Neural progenitor cell (in vitro differentiated cells): ENCODE measurements at regions not wholly inside any gene's neighbourhood (a gene's known extent, or its start where the extent isn't known, plus 50 kb on each side); places are given as distances from the start of the nearest gene placed in this dataset.

Experiments
- DNase-seq: peaks from one replicate; pipeline ENCODE4 v3.0.0-alpha.2; 2016; ENCODE audit warnings: low spot score
- H2AFZ ChIP-seq: fragments of 200-600 bp; sonication (generic); replicated peaks from 2 replicates; pipeline ENCODE4 v1.6.1; 2016; ENCODE audit warnings: antibody characterized with exemption
- H3F3A ChIP-seq: fragments of 200-600 bp; sonication (generic); 2 replicates; pipeline ENCODE4 v1.6.1; 2016; ENCODE audit warnings: antibody characterized with exemption, low read depth
- H3K27ac ChIP-seq: fragments of 200-600 bp; sonication (generic); 2 replicates; pipeline ENCODE4 v1.5.1; 2016; ENCODE audit warnings: mild to moderate bottlenecking
- H3K27me3 ChIP-seq: fragments of 200-600 bp; sonication (generic); 2 replicates; pipeline ENCODE4 v1.6.1; 2016; ENCODE audit warnings: mild to moderate bottlenecking, moderate library complexity
- H3K36me3 ChIP-seq: fragments of 200-600 bp; sonication (generic); 2 replicates; pipeline ENCODE4 v1.5.1; 2016
- H3K4me1 ChIP-seq: fragments of 200-600 bp; sonication (generic); 2 replicates; pipeline ENCODE4 v1.6.1; 2016; ENCODE audit warnings: mixed run types
- H3K4me2 ChIP-seq: fragments of 200-600 bp; sonication (generic); 2 replicates; pipeline ENCODE4 v1.6.1; 2016
- H3K4me3 ChIP-seq: fragments of 200-600 bp; sonication (generic); 2 replicates; pipeline ENCODE4 v1.5.1; 2016
- H3K79me2 ChIP-seq: fragments of 200-600 bp; sonication (generic); 2 replicates; pipeline ENCODE4 v1.6.1; 2016; ENCODE audit warnings: low read depth
- H3K9ac ChIP-seq: fragments of 200-600 bp; sonication (generic); 2 replicates; pipeline ENCODE4 v1.6.1; 2016
- H3K9me3 ChIP-seq: fragments of 200-600 bp; sonication (generic); 2 replicates; pipeline ENCODE4 v1.5.1; 2016; ENCODE audit warnings: low read depth
- H4K20me1 ChIP-seq: fragments of 200-600 bp; sonication (generic); 2 replicates; pipeline ENCODE4 v1.6.1; 2016; ENCODE audit warnings: low read depth
- H3K27ac Mint-ChIP-seq: 3 replicates; pipeline ENCODE4 v1.8.0; 2021; ENCODE audit warnings: mixed read lengths
- H3K27me3 Mint-ChIP-seq: 2 replicates; pipeline ENCODE4 v1.8.0; 2022; ENCODE audit warnings: low read depth, mild to moderate bottlenecking, inconsistent platforms, moderate library complexity, mixed read lengths; ENCODE audit not compliant: insufficient read depth
- H3K36me3 Mint-ChIP-seq: 3 replicates; pipeline ENCODE4 v1.8.0; 2021; ENCODE audit warnings: mixed read lengths
- H3K4me1 Mint-ChIP-seq: 3 replicates; pipeline ENCODE4 v1.8.0; 2021; ENCODE audit warnings: mixed read lengths
- H3K4me3 Mint-ChIP-seq: 3 replicates; pipeline ENCODE4 v1.8.0; 2021; ENCODE audit warnings: mild to moderate bottlenecking, moderate library complexity, mixed read lengths
- H3K9me3 Mint-ChIP-seq: 3 replicates; pipeline ENCODE4 v1.8.0; 2020; ENCODE audit warnings: mixed read lengths
- EZH2 ChIP-seq: fragments of 200-600 bp; sonication (generic); IDR thresholded peaks from 2 replicates; pipeline ENCODE4 v1.6.1; 2017; ENCODE audit warnings: antibody characterized with exemption, mild to moderate bottlenecking, moderate library complexity
- EZH2phosphoT487 ChIP-seq: fragments of 200-600 bp; sonication (generic); IDR thresholded peaks from 2 replicates; pipeline ENCODE4 v1.6.1; 2017; ENCODE audit warnings: antibody characterized with exemption
- TF ChIP-seq, protein P1 (sequence below): fragments of 200-600 bp; sonication (generic); IDR thresholded peaks from 2 replicates; pipeline ENCODE4 v1.5.1; 2017; ENCODE audit warnings: antibody characterized with exemption, mild to moderate bottlenecking

DNA sequence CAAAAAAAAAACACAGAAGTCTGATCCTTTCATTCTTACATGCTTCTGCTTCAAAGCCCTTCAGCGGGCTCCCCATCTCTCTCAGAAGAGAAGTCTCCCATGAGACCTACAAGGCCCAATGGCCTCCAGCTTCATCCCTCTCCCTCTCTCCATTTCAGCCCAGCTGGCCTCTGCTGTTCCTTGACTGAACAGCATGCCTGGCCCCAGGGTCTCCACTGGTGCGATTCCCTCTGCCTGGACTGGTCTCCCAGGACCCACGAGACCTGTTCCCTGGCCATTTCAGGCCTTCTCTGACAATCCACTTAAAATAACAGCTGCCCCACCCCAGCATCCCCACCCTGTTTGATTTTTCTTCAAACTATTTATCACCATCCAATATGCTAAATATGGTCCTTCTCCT lies 91.2 kb downstream of the AIPL1 start:
- Mint-ChIP-seq H3K4me1 (peaks cover 52% of the 10 kb centered on the region), H3K27ac (no peak overlapping the region), H3K27me3 (peaks cover 5% of the 10 kb centered on the region), H3K9me3 (no peaks in the 10 kb centered on the region), H3K36me3 (no peaks in the 10 kb centered on the region), H3K4me3 (no peak overlapping the region)
- no peak overlapping the region for H3K9ac ChIP-seq
- no peaks in the 10 kb centered on the region for H3K9me3 ChIP-seq
- no peaks in the 10 kb centered on the region for H3K36me3 ChIP-seq
- peaks cover 17% of the 10 kb centered on the region for H3K4me1 ChIP-seq
- DNase-seq: no peak
- H3K4me2 ChIP-seq: no peak overlapping the region
- H3K27ac ChIP-seq: no peak overlapping the region
- H3K79me2 ChIP-seq: no peaks in the 10 kb centered on the region
- TF ChIP-seq, protein P1, sequence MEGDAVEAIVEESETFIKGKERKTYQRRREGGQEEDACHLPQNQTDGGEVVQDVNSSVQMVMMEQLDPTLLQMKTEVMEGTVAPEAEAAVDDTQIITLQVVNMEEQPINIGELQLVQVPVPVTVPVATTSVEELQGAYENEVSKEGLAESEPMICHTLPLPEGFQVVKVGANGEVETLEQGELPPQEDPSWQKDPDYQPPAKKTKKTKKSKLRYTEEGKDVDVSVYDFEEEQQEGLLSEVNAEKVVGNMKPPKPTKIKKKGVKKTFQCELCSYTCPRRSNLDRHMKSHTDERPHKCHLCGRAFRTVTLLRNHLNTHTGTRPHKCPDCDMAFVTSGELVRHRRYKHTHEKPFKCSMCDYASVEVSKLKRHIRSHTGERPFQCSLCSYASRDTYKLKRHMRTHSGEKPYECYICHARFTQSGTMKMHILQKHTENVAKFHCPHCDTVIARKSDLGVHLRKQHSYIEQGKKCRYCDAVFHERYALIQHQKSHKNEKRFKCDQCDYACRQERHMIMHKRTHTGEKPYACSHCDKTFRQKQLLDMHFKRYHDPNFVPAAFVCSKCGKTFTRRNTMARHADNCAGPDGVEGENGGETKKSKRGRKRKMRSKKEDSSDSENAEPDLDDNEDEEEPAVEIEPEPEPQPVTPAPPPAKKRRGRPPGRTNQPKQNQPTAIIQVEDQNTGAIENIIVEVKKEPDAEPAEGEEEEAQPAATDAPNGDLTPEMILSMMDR: no peak
- TF ChIP-seq EZH2phosphoT487 (no peak), EZH2 (no peak)
- no peaks in the 10 kb centered on the region for H4K20me1 ChIP-seq
- no peaks in the 10 kb centered on the region for H3F3A ChIP-seq
- no peak overlapping the region for H3K4me3 ChIP-seq
- H3K27me3 ChIP-seq: no peaks in the 10 kb centered on the region
- no peak overlapping the region for H2AFZ ChIP-seq

DNA sequence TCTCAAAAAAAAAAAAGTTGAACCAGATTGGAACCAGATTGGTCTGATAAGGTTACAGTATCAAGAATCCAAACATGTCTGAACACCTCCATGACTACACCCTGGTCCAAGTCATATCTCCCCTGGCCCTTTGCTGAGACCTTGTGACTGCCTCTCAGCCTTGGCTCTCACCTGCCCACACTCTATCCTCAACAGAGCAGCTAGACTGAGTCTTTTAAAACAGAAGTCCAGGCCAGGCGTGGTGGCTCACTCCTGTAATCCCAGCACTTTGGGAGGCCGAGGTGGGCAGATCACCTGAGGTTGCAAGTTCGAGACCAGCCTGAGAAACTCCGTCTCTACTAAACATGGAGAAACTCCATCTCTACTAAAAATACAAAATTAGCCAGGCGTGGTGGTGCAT lies 91.7 kb downstream of the AIPL1 start:
- H2AFZ ChIP-seq: no peak overlapping the region
- no peaks in the 10 kb centered on the region for H3K9me3 ChIP-seq
- H3K27ac Mint-ChIP-seq: no peak overlapping the region
- H3K9me3 Mint-ChIP-seq: no peaks in the 10 kb centered on the region
- H4K20me1 ChIP-seq: no peaks in the 10 kb centered on the region
- H3K36me3 Mint-ChIP-seq: no peaks in the 10 kb centered on the region
- no peak for DNase-seq
- no peak for TF ChIP-seq EZH2
- TF ChIP-seq, protein P1: no peak
- no peak for TF ChIP-seq EZH2phosphoT487
- no peak overlapping the region for H3K27ac ChIP-seq
- H3K4me3 ChIP-seq: no peak overlapping the region
- H3K27me3 ChIP-seq: no peaks in the 10 kb centered on the region
- peaks cover 5% of the 10 kb centered on the region for H3K27me3 Mint-ChIP-seq
- no peaks in the 10 kb centered on the region for H3K79me2 ChIP-seq
- H3K4me2 ChIP-seq: no peak overlapping the region
- no peak overlapping the region for H3K9ac ChIP-seq
- H3K36me3 ChIP-seq: no peaks in the 10 kb centered on the region
- no peaks in the 10 kb centered on the region for H3F3A ChIP-seq
- H3K4me1 ChIP-seq: peaks cover 17% of the 10 kb centered on the region
- peaks cover 52% of the 10 kb centered on the region for H3K4me1 Mint-ChIP-seq
- no peak overlapping the region for H3K4me3 Mint-ChIP-seq

DNA sequence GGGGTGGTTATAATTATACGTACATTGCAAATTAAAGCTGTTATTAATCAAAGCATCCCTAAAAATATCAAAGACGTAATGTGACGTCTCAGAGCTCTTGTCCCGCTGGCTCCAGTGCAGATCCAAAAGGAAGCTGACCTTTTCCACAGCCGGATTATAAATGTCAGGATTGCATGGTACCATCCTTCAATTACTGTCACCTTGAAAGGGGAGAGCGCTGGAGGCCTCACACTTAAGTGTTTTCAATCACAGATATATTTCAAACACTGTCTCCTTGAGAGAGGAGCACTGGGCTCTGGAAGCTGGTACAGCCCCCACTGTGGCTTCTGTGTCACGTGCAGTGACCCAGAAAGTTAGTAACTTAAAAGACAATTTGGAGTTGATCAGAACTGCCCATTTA lies 94.2 kb downstream of the AIPL1 start:
- no peaks in the 10 kb centered on the region for H3F3A ChIP-seq
- no peaks in the 10 kb centered on the region for H3K9me3 ChIP-seq
- Mint-ChIP-seq H3K4me1 (peaks cover 43% of the 10 kb centered on the region), H3K27me3 (peaks cover 3% of the 10 kb centered on the region), H3K9me3 (no peaks in the 10 kb centered on the region), H3K36me3 (no peaks in the 10 kb centered on the region), H3K4me3 (peak overlapping the region; percentile 0), H3K27ac (peak overlapping the region; percentile 24)
- H3K36me3 ChIP-seq: no peaks in the 10 kb centered on the region
- TF ChIP-seq, protein P1: no peak
- TF ChIP-seq EZH2 (no peak), EZH2phosphoT487 (no peak)
- no peaks in the 10 kb centered on the region for H4K20me1 ChIP-seq
- H3K4me2 ChIP-seq: peak overlapping the region; percentile 38
- H3K27ac ChIP-seq: no peak overlapping the region
- H3K4me3 ChIP-seq: no peak overlapping the region
- H3K79me2 ChIP-seq: no peaks in the 10 kb centered on the region
- H3K27me3 ChIP-seq: peaks cover 4% of the 10 kb centered on the region
- DNase-seq: peak; percentile 34
- H3K4me1 ChIP-seq: peaks cover 17% of the 10 kb centered on the region
- H2AFZ ChIP-seq: no peak overlapping the region
- H3K9ac ChIP-seq: no peak overlapping the region
